GM19452 (cell line): ENCODE measurements at regions not wholly inside any gene's neighbourhood (a gene's known extent, or its start where the extent isn't known, plus 50 kb on each side); places are given as distances from the start of the nearest gene placed in this dataset.
"Not testable (repeated sequence)": the region's sequence is repeated elsewhere in the genome, so short reads cannot be mapped to it uniquely, and the experiment has no call there.

Experiments used
- ATAC-seq: cut with Tn5 transposase; IDR thresholded peaks from one replicate; pipeline ENCODE4 v1.9.1; 2021; ENCODE audit not compliant: unreplicated experiment

- ATAC-seq: no peak
These were observed 101.3 kb upstream of the LARP1 start for GRCh38 chr5:154653764-154654485.

GRCh38 chr5:154653418-154653763, 101.8 kb upstream of the LARP1 start:
- no peak for ATAC-seq

DNA sequence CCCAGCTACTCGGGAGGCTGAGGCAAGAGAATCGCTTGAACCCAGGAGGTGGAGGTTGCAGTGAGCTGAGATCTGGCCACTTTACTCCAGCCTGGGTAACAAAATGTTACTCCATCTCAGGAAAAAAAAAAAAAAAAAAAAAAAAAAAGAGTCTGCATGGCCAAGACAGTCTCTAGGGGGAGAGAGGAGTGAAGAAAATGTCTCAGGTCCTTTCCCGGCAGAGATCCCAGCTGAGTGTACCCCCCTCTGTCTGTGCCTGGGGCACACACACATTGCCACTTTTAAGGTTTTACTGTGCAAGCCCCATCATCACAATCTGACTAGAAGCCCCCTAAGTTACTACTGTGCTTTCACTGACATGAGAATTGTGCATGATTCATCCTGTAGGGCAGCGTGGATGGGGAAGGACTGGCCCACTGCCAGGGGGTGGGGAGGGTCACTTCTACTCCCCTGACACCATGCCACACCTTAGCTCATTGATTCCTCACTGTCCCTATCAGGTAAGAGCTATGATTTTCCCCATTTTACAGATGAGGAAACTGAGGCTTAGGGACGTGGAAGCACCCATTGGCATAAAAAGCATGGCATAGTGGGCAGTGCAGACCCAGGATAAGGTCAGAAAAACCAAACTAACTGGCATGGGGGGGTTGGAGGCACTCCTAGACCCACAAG, 102.3 kb upstream of the LARP1 start:
- ATAC-seq: no peak

GRCh38 chr5:154651795-154652194, 103.4 kb upstream of the LARP1 start:
- ATAC-seq: not testable (repeated sequence)

- ATAC-seq: no peak
These were observed 106.5 kb upstream of the LARP1 start for GRCh38 chr5:154648706-154649105.

- no peak for ATAC-seq
These were observed 106.9 kb upstream of the LARP1 start for GRCh38 chr5:154648229-154648628.

- no peak for ATAC-seq
These were observed 107.4 kb upstream of the LARP1 start for GRCh38 chr5:154647761-154648145.

DNA sequence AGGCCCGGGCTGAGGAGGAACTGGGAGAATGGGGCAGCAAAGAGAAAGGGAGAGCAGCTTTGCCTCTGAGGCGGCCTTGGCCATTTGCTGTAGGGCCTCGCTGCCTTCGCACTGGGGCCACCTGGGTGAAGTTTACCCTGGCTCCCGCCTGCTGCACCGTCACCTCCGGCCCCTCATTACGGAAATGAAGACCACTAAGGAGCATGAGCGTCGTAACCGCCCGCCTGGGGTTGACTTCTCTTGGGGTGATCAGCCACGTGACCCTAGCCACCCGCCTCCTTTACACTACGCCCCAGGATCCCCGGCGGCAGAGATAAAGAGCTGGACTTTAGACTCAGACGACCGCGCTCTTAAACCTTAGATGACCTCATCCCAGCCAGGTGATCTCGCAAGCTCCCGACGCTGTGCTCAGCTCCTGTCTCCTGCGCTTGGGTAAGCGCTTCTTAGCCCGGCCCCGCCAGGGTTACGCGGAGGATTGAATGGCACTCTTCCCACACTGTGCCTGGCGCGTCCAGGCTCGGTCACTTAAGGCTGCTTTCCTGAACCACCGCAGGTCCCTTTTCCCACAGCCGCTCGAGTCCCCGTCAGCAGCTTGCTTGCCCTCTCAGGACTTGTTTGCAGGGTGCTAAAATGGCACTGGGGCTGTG, 107.9 kb upstream of the LARP1 start:
- no peak for ATAC-seq

DNA sequence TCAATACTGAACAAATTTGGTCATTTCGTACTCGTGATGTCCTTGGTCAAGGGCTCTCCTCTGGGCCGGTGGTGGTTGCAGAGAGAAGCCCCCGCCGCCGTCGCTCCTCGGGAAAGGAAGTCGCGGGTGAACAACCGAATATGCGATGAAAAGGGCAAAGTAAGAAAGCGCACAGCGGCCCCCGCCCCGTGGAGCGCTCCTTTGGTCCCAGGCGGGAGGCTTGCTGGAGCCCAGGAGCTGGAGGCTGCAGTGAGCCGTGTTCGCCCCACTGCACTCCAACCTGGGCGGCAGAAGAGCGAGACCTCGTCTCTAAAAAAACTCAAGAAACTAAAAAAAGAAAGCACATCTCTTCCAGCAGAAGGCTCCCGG, 108.4 kb upstream of the LARP1 start:
- no peak for ATAC-seq

- no peak for ATAC-seq
These were observed 110.3 kb upstream of the LARP1 start for GRCh38 chr5:154644745-154645411.

DNA sequence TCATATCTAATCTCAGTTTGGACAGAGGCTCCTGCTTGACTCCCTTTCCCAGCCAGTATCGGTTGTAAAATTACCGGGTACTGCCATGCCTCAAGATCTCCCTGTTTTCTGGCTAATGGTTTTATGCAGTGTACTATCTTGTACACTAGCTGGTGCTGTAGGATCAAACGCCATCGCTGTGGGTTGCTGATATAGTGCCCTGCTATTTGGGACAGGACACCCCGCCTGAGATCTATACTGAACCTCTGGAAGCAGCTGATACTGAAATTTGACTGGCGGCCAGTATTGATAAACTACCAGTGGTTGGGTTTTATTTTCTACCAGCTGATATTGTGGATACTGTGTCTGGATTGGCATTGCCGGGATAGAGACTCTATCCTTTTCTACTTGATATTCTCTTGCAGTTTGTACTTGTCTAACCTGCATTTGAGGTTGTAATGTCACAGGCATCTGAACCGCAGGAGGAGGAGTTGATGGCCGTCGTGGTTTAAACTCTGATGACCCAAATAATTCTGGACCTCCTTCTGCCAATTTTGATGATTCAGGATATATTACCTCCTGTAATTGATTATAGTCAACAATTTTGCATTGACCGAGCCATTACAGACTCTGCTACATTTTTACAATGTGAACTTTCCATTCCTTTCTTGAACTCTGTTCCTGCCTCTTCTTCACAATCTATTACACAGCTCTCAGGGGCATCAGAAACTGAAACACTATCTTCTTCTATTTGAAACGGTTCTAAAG, 112.5 kb upstream of the LARP1 start:
- no peak for ATAC-seq

GRCh38 chr5:154640213-154640831, 114.9 kb upstream of the LARP1 start:
- ATAC-seq: not testable (repeated sequence)

DNA sequence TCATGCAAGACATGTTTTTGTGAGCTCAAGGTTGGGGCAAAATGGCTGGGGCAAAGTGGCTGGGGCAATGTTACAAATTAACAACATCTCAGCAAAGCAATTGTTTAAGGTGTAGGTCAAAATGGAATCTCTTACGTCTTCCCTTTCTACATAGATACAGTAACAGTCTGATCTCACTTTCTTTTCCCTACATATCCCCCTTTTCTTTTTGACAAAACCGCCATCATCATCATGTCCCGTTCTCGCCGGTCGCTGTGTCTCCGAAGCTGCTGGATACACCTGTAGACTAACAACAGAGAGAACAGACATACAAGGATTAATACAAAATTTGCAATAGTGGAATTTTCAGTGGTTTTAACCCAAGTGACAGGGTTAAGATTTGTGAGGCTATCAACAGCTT, 118.4 kb upstream of the LARP1 start:
- not testable (repeated sequence) for ATAC-seq

DNA sequence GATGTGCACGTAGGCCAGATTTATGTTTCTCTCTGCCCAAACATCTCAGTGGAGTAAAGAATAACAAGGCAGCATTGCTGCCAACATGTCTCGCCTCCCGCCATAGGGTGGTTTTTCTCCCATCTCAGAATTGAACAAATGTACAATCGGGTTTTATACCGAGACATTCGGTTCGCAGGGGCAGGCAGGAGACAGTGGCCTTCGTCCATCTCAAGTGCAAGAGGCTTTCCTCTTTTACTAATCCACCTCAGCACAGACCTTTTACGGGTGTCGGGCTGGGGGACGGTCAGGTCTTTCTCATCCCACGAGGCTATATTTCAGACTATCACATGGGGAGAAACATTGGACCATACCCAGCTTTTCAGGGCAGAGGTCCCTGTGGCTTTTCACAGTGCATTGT, 118.9 kb upstream of the LARP1 start:
- not testable (repeated sequence) for ATAC-seq

- not testable (repeated sequence) for ATAC-seq
These were observed 121.4 kb upstream of the LARP1 start for GRCh38 chr5:154633744-154634143.

DNA sequence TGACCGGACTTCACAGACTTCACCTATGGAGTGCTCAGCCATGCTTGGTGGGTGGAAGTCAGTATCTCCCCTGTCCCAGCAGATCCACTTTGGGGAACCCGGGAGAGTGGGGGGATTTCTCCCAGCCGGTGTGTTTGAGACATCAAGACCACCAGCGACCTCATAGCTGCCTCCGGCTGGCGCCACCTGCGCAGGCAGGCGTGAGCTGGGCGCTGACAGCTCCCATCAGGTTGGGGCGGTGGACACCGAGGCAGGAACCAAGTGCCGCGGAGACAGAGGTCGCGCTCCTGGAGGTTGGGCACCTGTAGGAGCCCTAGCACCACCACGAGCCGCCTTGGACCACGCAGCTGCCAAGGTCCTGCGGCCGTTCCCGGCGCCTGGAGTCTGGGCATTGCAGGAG, 124.0 kb upstream of the LARP1 start:
- ATAC-seq: no peak

DNA sequence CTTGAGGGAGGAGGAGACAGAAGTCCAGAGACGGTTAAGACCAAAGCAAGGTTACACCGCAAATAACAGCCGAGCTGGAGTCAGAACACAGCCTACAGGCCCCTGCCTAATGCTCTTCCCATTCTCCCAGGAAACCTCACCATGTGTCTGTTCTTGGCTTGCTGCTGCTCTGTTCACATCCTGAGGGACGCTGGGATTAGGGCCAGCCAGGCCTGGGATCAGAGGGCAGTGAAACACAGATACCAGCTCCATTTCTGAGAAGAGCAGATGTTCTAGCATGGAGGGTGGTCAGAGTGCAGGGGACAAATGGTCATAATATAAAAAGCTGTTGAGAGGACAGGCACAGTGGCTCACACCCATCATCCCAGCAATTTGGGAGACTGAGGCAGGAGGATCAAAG, 124.8 kb upstream of the LARP1 start:
- no peak for ATAC-seq

GRCh38 chr5:154628685-154629084, 126.5 kb upstream of the LARP1 start:
- no peak for ATAC-seq

GRCh38 chr5:154627698-154628678, 127.2 kb upstream of the LARP1 start:
- no peak for ATAC-seq
